ENCODE measurements at regions not wholly inside any gene's neighbourhood (a gene's known extent, or its start where the extent isn't known, plus 50 kb on each side); places are given as distances from the start of the nearest gene placed in this dataset.

DNA sequence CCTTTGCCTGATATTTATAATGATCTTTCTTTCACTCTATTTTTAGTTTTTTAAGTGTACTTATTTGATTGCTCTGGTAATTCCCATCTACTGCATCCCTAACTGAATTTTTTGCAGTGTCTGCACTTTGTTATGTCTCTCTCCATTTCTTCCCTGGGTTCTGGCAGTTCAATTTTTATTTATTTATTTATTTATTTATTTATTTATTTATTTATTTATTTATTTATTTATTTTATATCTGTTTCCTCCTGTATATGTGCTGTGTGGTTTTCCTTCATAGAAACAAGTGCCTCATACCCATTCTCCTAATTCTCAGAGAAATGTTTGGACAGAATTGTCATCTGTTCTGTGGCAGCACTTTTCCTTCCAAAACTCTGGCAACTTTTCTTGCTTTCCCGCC lies 2370.8 kb upstream of the WWC1 start:
- H3K27me3 ChIP-seq: no peaks in the 10 kb centered on the region
- no peak for TF ChIP-seq POLR2A (IDR thresholded peaks at IDR 0.05)
- no peak for TF ChIP-seq EP300 (IDR thresholded peaks at IDR 0.05; ENCODE audit: low read depth)
- TF ChIP-seq, protein P1, sequence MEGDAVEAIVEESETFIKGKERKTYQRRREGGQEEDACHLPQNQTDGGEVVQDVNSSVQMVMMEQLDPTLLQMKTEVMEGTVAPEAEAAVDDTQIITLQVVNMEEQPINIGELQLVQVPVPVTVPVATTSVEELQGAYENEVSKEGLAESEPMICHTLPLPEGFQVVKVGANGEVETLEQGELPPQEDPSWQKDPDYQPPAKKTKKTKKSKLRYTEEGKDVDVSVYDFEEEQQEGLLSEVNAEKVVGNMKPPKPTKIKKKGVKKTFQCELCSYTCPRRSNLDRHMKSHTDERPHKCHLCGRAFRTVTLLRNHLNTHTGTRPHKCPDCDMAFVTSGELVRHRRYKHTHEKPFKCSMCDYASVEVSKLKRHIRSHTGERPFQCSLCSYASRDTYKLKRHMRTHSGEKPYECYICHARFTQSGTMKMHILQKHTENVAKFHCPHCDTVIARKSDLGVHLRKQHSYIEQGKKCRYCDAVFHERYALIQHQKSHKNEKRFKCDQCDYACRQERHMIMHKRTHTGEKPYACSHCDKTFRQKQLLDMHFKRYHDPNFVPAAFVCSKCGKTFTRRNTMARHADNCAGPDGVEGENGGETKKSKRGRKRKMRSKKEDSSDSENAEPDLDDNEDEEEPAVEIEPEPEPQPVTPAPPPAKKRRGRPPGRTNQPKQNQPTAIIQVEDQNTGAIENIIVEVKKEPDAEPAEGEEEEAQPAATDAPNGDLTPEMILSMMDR (IDR thresholded peaks at IDR 0.05): no peak
- TF ChIP-seq POLR2AphosphoS5 (IDR thresholded peaks at IDR 0.05): no peak
- no peaks in the 10 kb centered on the region for H3K4me1 ChIP-seq
- H3K36me3 ChIP-seq: no peaks in the 10 kb centered on the region
- H3K4me3 ChIP-seq: no peak overlapping the region
- WGBS, 2 donors (ENCODE audit: low coverage in 1 of 2): 75 to 88% methylated on average over 1 of the region's 1 CpG
- H3K27ac ChIP-seq: no peak overlapping the region
- DNase-seq: no peak
- no peaks in the 10 kb centered on the region for H3K9me3 ChIP-seq
- intact Hi-C loops (cut with DNase I; ENCODE audit: low total_unique reads): no loop called here
- in situ Hi-C loops (cut with MboI; ENCODE audit: low pct_ligation_motif_present in 1 of 4, low pct_unique_long_range_greater_than_20kb in 1 of 4, low sequenced_read_pairs in 3 of 4): no loop called here

DNA sequence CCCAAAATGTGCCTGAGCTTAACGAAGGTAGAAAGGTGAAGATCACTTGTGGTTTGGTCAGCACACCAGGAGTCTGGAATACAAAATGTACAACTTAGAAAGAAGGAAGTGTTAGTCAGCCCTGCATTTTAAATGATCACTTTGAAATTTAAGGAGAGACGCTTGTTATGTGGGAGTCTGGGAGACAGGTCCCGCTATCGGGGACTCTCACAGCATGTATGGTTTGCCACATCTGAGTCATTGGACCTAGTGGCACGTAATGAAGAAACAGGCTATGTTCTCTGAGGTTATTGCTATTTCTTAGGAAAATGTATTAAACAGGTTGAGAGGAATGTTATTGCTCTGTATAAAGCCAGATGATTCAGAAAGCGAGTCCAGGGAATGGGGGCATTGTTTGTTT lies 2362.5 kb upstream of the WWC1 start:
- 66 to 82% methylated on average over 2 to 6 of the region's 6 CpGs for WGBS, 2 donors (ENCODE audit: low coverage in 1 of 2)
- Histone ChIP-seq H3K27me3 (no peaks in the 10 kb centered on the region), H3K27ac (no peak overlapping the region), H3K9me3 (no peaks in the 10 kb centered on the region), H3K36me3 (no peaks in the 10 kb centered on the region), H3K4me3 (no peak overlapping the region), H3K4me1 (no peaks in the 10 kb centered on the region)
- intact Hi-C loops (cut with DNase I; ENCODE audit: low total_unique reads): no loop called here
- in situ Hi-C loops (cut with MboI; ENCODE audit: low pct_ligation_motif_present in 1 of 4, low pct_unique_long_range_greater_than_20kb in 1 of 4, low sequenced_read_pairs in 3 of 4): no loop called here
- no peak for DNase-seq
- no peak for TF ChIP-seq EP300 (IDR thresholded peaks at IDR 0.05; ENCODE audit: low read depth)
- TF ChIP-seq POLR2A (IDR thresholded peaks at IDR 0.05): no peak
- no peak for TF ChIP-seq POLR2AphosphoS5 (IDR thresholded peaks at IDR 0.05)
- TF ChIP-seq, protein P1 (IDR thresholded peaks at IDR 0.05): no peak

DNA sequence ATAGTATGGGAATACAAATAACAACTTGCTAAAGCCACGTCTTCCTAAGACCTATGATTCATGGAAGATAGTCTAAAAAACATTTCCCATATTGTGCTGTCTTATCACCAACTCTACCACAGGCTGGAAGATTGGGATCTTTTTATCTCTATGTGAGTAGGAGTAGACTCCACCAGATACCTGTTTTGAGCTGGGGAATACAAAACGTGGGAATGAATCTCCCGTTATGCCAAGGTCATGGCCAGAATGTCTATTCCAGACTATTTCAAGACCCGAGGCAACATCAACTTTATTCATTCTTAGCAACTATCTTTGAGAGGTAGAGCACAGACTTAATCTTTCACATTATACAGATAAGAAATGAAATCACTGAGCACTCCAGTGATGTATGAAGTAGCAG lies 2350.9 kb upstream of the WWC1 start:
- in situ Hi-C loops (cut with MboI; ENCODE audit: low pct_ligation_motif_present in 1 of 4, low pct_unique_long_range_greater_than_20kb in 1 of 4, low sequenced_read_pairs in 3 of 4) (no loop called here), intact Hi-C loops (cut with DNase I; ENCODE audit: low total_unique reads) (no loop called here)
- Histone ChIP-seq H3K27me3 (no peaks in the 10 kb centered on the region), H3K27ac (no peak overlapping the region), H3K4me3 (no peak overlapping the region), H3K36me3 (no peaks in the 10 kb centered on the region), H3K9me3 (no peaks in the 10 kb centered on the region), H3K4me1 (no peaks in the 10 kb centered on the region)
- TF ChIP-seq EP300 (IDR thresholded peaks at IDR 0.05; ENCODE audit: low read depth) (no peak), POLR2AphosphoS5 (IDR thresholded peaks at IDR 0.05) (no peak), POLR2A (IDR thresholded peaks at IDR 0.05) (no peak)
- TF ChIP-seq, protein P1 (IDR thresholded peaks at IDR 0.05): no peak
- WGBS, 2 donors (ENCODE audit: low coverage in 1 of 2): 72 to 90% methylated on average over 2 to 4 of the region's 4 CpGs
- no peak for DNase-seq

DNA sequence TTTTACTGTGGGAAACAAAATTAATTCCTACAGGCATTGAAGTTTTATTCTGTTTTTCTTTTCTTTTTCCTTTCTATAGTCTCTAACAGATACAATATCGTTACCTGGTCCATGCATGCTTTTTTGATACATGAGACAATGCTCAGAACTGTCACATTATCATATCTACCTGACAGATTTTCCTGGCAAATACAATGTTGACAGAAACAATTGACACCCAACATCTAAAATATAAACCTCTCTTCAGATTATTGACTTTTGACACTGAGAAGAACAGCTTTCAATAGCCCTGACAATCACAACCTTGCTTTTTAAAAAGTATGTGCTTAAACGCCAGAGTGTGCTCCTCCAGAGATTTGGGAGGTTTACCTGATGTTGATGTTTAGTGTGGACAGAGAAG lies 2334.6 kb upstream of the WWC1 start:
- Histone ChIP-seq H3K36me3 (no peaks in the 10 kb centered on the region), H3K27me3 (no peaks in the 10 kb centered on the region), H3K27ac (no peak overlapping the region), H3K9me3 (peaks cover 0 to 4% of the 10 kb centered on the region in 2 donors), H3K4me3 (no peak overlapping the region), H3K4me1 (no peaks in the 10 kb centered on the region)
- in situ Hi-C loops (cut with MboI; ENCODE audit: low pct_ligation_motif_present in 1 of 4, low pct_unique_long_range_greater_than_20kb in 1 of 4, low sequenced_read_pairs in 3 of 4) (no loop called here), intact Hi-C loops (cut with DNase I; ENCODE audit: low total_unique reads) (no loop called here)
- no peak for DNase-seq
- WGBS, 2 donors (ENCODE audit: low coverage in 1 of 2): 81 to 83% methylated on average over 1 to 2 of the region's 2 CpGs
- TF ChIP-seq EP300 (IDR thresholded peaks at IDR 0.05; ENCODE audit: low read depth) (no peak), POLR2A (IDR thresholded peaks at IDR 0.05) (no peak), POLR2AphosphoS5 (IDR thresholded peaks at IDR 0.05) (no peak)
- TF ChIP-seq, protein P1 (IDR thresholded peaks at IDR 0.05): no peak

All from transverse colon (tissue), 4 donors.